A549 (cell line): ENCODE measurements at regions not wholly inside any gene's neighbourhood (a gene's known extent, or its start where the extent isn't known, plus 50 kb on each side); places are given as distances from the start of the nearest gene placed in this dataset.

ENCODE experiments used
- CBX2 ChIP-seq: fragments of 200-600 bp; sonication (generic); IDR thresholded peaks from 2 replicates; pipeline ENCODE4 v1.6.1; 2016; ENCODE audit warnings: low read depth, mild to moderate bottlenecking, borderline replicate concordance
- CHD2 ChIP-seq: fragments of 150-350 bp; IDR thresholded peaks from 2 replicates; pipeline ENCODE4 v1.6.1; 2014; ENCODE audit warnings: low read length; ENCODE audit not compliant: partially characterized antibody
- EP300 ChIP-seq, 2 experiments: fragments of >200 bp; sonication (Bioruptor Twin); formaldehyde crosslinking; IDR thresholded peaks; 2 replicates in 1 of 2; 3 replicates in 1 of 2; pipeline ENCODE4 v1.6.1; 2016 to 2017
- ESRRA ChIP-seq: fragments of 150-350 bp; IDR thresholded peaks from 2 replicates; pipeline ENCODE4 v1.6.1; 2014; ENCODE audit warnings: mild to moderate bottlenecking, low read length, borderline replicate concordance
- HDAC2 ChIP-seq: fragments of 200-600 bp; sonication (generic); IDR thresholded peaks from 2 replicates; pipeline ENCODE4 v1.6.1; 2016
- HMGXB4 ChIP-seq: fragments of 250-450 bp; sonication (Bioruptor Pico); IDR thresholded peaks from 2 replicates; pipeline ENCODE4 v1.5.0; 2021; ENCODE audit warnings: mild to moderate bottlenecking, moderate library complexity, borderline replicate concordance
- POLR2A ChIP-seq: IDR thresholded peaks from 2 replicates; pipeline ENCODE4 v1.6.1; 2012; ENCODE audit warnings: mild to moderate bottlenecking, low read length
- POLR2AphosphoS2 ChIP-seq: conservative IDR thresholded peaks from 2 replicates; pipeline ENCODE4 v1.6.1; 2012; ENCODE audit warnings: low read length, improper control_type of control experiment, inconsistent platforms
- RAD21 ChIP-seq, 2 experiments: fragments of >200 bp in 1 of 2; sonication (Bioruptor Twin) in 1 of 2; formaldehyde crosslinking in 1 of 2; IDR thresholded peaks in 1 of 2; conservative IDR thresholded peaks in 1 of 2; 2 replicates in 1 of 2; 3 replicates in 1 of 2; pipeline ENCODE4 v1.6.1; 2012 to 2018; ENCODE audit warnings: inconsistent platforms in 1 of 2
- SMC3 ChIP-seq: fragments of >200 bp; sonication (Bioruptor Twin); formaldehyde crosslinking; IDR thresholded peaks from 3 replicates; pipeline ENCODE4 v1.6.1; 2018; ENCODE audit warnings: inconsistent platforms
- USF2 ChIP-seq: fragments of 450-650 bp; IDR thresholded peaks from 2 replicates; pipeline ENCODE4 v1.6.1; 2014; ENCODE audit warnings: antibody characterized with exemption
- TF ChIP-seq, protein P1 (sequence below): fragments of >200 bp; sonication (Bioruptor Twin); formaldehyde crosslinking; IDR thresholded peaks from 3 replicates; pipeline ENCODE4 v1.5.1; 2016
- TF ChIP-seq, protein P2 (sequence below): fragments of 200-600 bp; sonication (generic); IDR thresholded peaks from 2 replicates; pipeline ENCODE4 v1.6.1; 2016; ENCODE audit warnings: antibody characterized with exemption, mild to moderate bottlenecking, moderate library complexity
- TF ChIP-seq, protein P3 (sequence below): IDR thresholded peaks from 2 replicates; pipeline ENCODE4 v1.6.1; 2012

GRCh38 chr14:99015833-99016232, 256.2 kb downstream of the BCL11B start:
- TF ChIP-seq RAD21 (conservative IDR thresholded peaks at IDR 0.05 in 1 of 2, IDR thresholded peaks at IDR 0.05 in 1 of 2) (no peak), POLR2AphosphoS2 (no peak), HDAC2 (no peak), POLR2A (no peak), EP300 (IDR thresholded peaks at IDR 0.05) (no peak), USF2 (no peak), CHD2 (no peak), HMGXB4 (no peak), ESRRA (no peak), CBX2 (no peak), SMC3 (no peak)
- TF ChIP-seq, protein P1, sequence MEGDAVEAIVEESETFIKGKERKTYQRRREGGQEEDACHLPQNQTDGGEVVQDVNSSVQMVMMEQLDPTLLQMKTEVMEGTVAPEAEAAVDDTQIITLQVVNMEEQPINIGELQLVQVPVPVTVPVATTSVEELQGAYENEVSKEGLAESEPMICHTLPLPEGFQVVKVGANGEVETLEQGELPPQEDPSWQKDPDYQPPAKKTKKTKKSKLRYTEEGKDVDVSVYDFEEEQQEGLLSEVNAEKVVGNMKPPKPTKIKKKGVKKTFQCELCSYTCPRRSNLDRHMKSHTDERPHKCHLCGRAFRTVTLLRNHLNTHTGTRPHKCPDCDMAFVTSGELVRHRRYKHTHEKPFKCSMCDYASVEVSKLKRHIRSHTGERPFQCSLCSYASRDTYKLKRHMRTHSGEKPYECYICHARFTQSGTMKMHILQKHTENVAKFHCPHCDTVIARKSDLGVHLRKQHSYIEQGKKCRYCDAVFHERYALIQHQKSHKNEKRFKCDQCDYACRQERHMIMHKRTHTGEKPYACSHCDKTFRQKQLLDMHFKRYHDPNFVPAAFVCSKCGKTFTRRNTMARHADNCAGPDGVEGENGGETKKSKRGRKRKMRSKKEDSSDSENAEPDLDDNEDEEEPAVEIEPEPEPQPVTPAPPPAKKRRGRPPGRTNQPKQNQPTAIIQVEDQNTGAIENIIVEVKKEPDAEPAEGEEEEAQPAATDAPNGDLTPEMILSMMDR: no peak
- TF ChIP-seq, protein P2, sequence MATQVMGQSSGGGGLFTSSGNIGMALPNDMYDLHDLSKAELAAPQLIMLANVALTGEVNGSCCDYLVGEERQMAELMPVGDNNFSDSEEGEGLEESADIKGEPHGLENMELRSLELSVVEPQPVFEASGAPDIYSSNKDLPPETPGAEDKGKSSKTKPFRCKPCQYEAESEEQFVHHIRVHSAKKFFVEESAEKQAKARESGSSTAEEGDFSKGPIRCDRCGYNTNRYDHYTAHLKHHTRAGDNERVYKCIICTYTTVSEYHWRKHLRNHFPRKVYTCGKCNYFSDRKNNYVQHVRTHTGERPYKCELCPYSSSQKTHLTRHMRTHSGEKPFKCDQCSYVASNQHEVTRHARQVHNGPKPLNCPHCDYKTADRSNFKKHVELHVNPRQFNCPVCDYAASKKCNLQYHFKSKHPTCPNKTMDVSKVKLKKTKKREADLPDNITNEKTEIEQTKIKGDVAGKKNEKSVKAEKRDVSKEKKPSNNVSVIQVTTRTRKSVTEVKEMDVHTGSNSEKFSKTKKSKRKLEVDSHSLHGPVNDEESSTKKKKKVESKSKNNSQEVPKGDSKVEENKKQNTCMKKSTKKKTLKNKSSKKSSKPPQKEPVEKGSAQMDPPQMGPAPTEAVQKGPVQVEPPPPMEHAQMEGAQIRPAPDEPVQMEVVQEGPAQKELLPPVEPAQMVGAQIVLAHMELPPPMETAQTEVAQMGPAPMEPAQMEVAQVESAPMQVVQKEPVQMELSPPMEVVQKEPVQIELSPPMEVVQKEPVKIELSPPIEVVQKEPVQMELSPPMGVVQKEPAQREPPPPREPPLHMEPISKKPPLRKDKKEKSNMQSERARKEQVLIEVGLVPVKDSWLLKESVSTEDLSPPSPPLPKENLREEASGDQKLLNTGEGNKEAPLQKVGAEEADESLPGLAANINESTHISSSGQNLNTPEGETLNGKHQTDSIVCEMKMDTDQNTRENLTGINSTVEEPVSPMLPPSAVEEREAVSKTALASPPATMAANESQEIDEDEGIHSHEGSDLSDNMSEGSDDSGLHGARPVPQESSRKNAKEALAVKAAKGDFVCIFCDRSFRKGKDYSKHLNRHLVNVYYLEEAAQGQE: no peak
- TF ChIP-seq, protein P3, sequence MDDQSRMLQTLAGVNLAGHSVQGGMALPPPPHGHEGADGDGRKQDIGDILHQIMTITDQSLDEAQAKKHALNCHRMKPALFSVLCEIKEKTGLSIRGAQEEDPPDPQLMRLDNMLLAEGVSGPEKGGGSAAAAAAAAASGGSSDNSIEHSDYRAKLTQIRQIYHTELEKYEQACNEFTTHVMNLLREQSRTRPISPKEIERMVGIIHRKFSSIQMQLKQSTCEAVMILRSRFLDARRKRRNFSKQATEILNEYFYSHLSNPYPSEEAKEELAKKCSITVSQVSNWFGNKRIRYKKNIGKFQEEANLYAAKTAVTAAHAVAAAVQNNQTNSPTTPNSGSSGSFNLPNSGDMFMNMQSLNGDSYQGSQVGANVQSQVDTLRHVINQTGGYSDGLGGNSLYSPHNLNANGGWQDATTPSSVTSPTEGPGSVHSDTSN: no peak
